Amniotic stem cell (primary cell): ENCODE measurements at regions not wholly inside any gene's neighbourhood (a gene's known extent, or its start where the extent isn't known, plus 50 kb on each side); places are given as distances from the start of the nearest gene placed in this dataset.
"Not testable (repeated sequence)": the region's sequence is repeated elsewhere in the genome, so short reads cannot be mapped to it uniquely, and the experiment has no call there.

ENCODE experiments used
- DNase-seq: peaks from one replicate; lab custom pipeline; 2025; lab: John Stamatoyannopoulos, UW

DNA sequence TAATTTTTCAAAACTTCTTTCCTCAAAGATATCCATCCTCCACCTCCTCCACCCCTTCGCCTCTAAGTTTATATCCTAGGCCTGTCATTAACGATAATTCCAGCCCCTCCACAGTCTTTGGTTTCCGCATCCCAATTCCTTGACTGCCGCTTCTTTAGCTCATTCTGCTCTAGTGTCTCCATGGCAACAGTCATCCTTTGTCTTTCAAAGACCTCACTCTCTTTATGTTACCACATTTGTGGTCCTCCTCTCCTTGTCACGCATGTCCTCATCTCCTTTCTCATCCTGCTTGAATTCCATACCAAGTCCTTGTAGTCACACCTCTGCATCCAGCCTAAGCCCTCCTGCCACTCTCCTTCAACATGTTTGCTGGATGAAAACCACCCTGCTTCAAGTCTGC is 511.2 kb upstream of the KLF6 start:
- no peak for DNase-seq

DNA sequence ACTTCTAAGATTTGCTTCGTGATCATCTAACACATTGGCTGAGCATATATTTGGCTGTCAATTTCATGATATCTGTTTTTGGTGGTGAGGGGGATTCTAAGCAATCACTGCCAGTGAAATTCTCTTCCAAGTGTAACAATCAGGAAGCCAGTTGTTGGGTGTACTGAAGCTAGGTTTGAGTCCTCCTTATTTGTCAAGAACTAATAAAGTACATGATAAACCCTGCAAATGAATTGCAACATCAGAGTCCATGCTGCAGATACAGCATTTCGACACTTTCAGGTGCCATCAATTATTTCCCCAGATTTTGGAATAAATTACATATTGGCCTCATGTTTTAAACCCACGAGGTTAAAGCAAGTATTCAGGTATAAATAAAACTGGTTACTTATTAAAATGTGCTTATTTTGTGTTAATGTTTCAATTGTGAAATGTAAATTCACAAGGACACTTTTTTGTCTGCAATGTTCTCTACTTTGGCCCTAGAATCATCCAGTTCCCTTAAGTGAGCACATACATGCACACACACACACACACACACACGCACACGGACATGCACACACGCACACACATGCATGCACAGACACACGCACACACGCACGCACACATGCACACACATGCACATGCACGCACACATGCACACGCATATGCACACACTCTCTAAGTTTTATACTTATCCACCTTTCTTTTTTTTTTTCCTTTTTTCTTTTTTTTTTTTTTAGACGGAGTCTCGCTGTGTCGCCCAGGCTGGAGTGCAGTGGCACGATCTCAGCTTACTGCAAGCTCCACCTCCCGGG is 510.2 kb upstream of the KLF6 start:
- no peak for DNase-seq

DNA sequence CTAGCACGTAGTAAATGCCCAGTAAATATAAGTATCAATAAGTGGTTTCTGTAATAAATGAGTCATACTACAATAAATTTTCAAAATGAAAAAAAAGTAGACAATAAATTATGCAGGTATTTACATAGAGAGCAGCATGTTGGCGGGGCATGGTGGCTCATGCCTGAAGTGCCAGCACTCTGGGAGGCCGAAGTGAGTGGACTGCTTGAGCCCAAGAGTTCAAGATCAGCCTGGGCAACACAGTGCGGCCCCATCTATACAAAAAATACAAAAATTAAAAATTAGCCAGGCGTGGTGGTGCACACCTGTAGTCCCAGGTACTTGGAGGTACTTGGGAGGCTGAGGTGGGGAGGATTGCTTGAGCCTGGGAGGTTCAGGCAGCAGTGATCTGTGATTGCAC is 509.3 kb upstream of the KLF6 start:
- DNase-seq = no peak

DNA sequence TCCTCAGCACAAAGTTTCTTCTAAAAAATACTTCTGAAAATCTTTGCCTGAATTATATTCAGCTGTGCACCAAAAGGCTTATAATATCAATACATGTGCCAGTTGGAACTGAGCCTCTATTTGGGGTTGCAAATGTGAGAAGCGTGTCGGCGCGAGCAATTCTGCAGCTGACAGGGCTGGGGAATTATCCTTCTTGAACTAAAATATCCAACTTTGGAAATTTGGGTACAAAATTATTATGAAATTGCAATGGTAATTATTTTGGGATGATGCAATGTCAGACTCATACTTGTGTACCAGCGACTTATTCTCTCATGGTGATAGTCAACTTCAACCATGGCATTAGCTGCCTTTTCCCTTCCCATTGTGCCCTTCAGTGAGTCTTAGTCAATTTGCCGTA is 507.0 kb upstream of the KLF6 start:
- DNase-seq = no peak

DNA sequence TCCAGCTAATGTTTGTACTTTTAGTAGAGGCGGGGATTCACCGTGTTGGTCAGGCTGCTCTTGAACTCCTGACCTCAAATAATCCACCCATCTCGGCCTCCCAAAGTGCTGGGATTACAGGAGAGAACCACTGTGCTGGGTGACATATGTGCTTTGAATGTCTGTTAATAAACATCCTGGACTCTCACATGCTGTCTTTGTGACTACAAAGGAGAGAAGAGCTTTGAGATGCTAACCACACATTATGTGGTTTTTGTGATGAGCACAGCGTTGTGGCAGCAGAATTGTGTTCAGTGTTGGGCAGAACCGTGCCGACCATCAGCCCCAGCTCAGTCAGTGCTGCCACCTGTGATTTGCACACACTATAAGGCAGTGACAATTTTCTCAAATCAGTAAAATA is 500.1 kb upstream of the KLF6 start:
- DNase-seq = no peak

DNA sequence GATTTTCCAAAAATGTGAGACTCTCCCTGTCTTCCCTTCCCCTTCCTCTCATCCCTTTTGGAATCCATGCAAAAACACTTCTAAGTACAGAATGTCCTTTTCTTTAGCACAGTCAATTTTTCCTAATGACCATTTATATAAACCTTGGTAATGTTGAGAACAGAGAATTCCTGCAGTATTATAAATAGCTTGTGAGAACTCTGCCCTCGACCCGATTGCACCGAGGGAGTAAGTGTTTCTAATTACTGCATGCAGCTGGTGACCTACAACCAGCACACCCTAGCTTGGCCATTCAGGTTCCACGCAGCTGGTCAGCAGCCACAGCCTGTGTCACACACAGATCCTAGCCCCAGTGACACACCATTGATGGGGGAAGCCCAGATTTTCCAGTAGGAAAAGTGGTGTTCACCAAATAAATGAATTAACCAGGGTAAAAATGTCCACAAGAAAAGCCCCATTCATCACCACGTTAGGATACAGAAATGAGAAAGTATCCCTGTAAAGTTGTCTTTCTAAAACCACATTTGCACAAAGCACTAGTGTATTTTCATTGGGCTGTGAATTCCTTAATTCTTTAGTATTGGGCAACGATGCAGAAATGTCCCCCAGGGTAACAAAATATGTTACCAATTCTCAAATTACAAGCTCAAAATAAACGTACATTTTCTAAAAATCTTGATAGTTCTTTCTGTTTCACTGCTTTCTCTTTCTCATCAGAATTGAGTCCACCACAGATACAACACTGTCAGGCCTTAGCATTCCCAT is 499.0 kb upstream of the KLF6 start:
- DNase-seq = no peak

DNA sequence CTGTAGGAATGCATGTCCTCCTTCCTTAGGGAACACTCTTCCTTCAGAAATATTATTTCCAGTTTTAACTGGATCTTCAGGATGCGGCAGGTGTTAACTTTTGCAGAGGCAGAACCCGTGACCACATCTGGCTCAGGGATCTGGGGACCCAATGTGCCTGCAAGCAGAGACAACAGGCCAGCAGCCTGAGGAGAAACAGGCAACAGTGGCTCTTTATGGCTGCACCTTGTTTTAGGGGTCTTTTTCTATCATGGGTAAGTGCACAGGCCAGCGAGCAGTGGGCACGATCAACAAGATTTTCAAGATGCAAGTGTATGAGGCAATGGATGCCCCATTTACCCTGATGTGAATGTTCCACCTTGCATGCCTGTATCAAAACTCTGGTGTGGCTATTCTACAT is 497.5 kb upstream of the KLF6 start:
- DNase-seq = no peak

DNA sequence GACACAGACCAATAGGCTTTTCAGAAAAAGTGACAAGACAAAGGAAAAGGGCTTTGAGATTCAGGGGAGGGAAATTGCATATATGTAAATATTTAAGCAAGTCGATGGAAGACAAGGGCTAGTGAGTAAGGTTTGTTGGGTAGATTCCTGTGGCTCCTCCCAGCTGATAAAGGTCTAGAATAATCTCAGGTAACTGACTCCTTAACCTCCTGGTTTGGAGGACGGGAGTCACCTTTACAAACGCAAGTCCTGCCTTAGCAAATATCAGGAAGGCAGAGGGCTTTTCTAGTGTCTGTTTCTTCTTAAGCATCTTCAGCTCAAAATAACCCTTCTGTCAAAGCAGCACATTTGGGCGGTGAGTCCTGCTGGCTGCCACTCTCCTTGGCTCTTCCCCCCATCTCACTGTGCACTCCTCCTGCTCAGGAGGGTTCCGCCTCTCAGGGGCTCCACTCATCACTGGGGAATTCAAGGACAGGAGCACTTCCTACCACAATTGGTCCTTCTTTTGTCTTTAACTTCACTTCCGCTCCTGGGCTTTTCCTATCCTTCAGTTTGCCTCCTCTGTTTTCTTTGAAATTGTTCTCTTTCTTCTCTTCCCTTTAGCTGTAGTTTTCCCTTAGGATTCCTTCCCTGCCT is 496.3 kb upstream of the KLF6 start:
- no peak for DNase-seq

DNA sequence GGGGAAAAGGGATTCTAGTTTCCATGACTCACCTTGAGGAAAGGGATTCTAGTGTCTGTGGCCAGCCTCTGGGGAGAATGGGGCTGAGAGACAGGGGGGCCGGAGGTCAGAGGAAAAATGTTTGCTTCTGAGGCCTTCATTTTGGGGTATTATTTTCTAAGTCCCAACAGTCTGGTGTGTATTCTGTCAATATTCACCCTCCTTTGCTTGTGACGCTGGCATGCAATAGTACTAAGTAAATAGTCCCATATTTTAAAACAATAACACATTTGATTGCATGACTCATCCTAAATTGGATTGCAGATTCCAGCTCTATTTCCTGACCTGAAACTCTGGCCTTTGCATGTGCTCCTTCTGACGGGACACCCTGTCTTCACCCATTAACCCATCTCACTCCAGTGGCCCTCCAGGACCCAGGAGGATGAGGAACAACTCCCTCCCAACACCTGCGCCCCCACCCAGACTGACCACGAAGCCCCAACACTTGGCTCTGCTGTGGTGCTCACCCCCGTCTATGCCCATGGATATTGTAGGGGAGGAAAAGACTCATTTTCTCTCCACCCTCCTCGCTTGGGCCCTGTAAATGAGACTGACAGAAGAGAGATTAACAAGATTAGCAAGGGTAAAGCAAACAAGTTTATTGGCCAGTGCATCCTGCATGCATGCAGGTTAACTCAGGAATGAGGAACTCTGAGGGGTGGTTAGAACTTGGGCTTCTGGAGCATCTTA is 495.6 kb upstream of the KLF6 start:
- no peak for DNase-seq

DNA sequence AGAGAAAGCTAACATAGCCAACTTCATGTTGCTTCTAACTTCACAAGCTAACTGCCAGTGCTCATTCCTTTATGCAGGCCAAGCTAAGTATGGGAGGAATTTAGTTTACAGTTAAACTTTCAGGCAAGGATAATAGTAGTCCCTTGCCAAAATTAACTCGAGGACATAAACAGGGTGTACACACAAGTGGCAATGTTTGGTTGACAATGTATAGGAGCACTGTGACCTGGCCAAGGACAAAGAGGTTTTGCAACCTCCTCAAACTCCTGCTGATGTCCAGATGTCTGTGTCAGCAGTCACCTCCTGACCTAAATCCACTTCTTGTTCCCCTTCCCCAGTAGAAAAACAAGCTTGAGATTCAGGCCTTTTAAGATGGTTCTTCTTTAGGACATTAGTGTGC is 494.6 kb upstream of the KLF6 start:
- DNase-seq = no peak

DNA sequence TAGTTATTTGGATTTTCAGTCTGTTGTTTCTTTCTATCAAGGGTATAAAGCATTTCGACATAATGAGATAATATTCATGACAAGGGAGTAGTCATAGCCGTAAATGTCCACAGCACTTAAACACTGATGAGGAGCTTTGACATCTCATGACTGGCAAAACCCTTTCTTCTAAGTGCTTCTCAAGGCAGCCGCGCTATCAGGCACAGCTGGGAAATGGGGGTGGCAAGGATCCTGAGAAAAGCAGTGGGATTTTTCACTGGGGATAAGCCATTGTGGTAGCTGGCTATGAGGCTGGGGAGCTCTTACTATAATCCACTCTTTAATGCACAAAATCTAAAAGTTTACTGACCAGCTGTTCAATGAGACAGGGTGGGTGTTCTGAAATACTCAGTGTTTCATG is 493.2 kb upstream of the KLF6 start:
- no peak for DNase-seq

DNA sequence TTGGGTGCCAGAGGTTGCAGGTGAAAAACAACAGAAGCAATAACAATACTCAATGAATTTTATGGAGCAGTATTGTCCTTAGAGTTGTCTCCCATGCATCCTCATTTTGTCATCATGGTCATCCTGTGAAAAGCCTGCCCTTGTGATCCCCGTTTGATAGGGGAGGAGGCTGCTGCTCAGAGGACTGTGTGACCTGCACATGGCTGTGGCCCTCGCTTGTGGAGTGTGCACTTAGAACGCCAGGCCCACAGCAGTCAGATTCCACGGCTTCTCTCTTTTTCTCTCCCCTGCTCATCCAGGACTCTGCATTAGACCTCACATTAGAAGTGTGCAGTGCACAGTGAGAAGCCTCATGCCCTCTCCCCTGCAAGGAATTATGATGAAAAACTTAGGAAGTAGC is 491.1 kb upstream of the KLF6 start:
- no peak for DNase-seq

DNA sequence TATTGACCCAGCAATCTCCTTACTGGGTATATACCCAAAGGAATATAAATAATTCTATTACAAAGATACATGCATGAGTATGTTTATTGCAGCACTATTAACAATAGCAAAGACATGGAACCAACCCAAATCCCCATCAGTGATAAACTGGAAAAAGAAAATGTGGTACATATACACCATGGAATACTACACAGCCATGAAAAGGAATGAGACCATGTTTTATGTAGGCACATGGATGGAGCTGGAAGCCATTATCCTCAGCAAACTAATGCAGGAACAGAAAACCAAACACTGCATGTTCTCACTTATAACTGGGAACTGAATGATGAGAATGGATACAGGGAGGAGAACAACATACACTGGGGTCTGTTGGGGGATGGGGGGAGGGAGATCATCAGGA is 489.7 kb upstream of the KLF6 start:
- DNase-seq = not testable (repeated sequence)

DNA sequence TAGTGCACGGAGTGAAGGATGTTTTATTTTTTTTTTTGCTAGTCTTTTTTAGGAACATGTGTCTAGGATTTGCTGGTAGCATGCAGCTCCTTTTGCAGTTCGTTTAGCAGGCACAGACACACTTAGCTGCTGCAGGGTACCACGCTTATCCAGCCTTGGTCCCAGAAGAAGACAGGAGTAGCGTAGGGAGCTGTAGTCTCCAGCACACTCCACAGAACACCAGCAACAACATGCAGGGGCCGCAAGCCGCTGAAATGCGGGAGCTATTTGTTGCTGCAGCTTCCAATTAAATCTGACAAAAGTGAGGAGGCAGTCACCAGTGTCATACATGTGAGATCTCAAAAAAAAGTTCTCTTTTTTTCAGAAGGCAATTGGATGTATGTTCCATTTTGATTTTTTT is 486.2 kb upstream of the KLF6 start:
- no peak for DNase-seq

DNA sequence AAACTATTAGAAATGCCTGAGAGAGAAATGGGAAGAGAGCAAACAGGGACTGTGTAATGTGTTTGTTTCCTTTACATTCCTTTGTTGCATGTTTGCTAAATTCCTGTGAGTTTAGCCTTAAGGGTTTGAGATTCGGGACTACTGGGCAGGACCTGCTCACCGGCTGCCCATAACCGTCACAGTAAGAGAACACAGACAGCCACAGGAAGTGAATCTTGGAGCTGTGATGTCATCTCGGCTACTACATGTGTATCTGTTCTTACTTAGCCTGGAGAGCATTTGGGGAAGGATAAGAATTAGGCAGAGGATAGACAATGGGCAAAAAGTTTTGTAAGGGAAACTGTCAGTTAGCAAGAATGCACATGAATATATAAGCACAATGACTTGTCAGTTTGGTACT is 485.1 kb upstream of the KLF6 start:
- peak; percentile 60 for DNase-seq

DNA sequence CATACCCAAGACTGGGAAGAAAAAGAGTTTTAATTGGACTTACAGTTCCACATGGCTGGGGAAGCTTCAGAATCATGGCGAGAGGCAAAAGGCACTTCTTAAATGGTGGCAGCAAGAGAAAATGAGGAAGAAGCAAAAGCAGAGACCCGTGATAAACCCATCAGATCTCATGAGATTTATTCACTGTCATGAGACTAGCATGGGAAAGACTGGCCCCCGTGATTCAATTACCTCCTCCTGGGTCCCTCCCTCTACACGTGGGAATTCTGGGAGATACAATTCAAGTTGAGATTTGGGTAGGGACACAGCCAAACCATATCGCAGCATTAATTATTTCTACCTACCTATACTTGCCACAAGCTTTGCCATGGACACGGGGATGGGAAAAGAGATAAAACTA is 483.5 kb upstream of the KLF6 start:
- not testable (repeated sequence) for DNase-seq

DNA sequence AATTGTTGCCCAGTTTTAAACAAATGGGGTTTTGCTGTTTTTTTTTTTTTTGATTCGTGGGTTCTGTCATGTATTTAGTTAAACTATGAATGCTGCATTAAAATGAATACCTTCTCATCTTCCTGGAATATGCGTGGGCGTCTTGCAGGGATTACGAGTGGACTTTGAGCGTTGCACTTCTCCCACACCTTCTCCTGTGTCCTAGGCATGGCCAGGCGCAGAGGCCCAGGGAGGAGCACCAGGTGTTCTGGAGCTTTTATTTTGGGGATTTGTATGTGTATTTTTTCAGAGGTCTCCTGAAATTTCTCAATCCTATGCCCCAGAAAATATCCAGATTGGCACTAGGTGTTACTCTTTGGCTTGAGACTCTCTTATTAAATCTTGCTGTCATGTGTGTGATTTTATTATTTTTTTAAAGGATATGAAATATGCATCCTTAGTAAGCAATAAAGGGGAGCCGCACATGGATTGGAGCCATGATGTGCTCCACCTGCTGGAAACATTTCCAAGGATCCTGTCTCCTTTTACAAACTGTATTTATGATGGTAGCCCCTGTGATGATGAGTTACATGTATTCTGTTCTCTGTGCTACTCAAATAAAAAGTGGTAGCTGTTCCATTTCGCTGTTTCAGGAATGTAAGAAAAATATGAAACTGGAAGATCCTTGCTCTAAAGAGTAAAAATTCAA is 482.2 kb upstream of the KLF6 start:
- DNase-seq = no peak

DNA sequence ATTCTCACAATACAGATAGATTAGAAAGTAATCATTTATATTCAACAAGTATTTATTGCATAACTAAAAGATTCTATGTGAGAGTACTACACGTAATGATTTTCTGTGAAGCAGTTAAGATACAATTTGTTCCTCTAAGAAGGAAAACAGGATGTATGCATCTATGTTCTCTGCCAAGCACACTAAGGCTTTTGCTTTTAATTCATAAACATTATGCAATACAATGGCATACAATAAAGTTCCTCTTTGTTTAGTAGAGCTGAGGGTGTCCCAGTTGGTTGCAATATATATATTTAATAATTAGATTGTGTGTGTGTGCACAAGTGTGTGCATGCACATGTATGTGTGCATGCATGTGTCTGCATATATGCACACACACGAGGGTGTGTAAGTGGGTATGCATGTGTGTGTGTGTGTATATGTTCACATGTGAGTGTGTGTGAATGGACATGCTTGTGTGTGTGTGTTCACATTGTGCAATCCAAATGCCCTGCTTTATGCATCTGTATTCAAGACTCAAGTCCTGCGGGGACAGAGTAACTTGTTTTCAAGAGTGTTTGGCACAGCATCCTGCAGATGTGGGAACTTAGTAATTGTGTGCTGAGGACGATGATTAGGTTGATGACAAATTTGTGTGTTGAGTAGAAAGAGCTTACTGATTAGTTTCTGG is 481.5 kb upstream of the KLF6 start:
- no peak for DNase-seq

DNA sequence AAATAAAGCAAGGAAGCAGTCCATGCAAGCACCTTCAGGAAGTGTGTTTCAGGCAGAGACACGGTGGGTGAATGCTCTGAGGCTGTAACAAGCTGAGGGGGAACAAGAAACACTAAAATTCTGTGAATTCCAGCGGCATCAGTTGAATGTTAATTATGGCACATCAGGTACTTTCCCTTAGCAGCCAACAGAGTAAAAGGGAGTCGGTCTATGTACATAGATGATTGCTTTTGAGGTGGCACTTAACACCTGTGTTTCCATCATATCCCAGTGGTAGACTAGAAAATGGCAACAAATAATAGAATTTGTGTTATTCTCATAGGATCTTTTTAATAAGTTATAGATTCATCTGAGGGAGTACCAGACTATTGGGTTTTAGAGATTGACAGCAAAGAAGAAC is 481.0 kb upstream of the KLF6 start:
- DNase-seq = no peak

DNA sequence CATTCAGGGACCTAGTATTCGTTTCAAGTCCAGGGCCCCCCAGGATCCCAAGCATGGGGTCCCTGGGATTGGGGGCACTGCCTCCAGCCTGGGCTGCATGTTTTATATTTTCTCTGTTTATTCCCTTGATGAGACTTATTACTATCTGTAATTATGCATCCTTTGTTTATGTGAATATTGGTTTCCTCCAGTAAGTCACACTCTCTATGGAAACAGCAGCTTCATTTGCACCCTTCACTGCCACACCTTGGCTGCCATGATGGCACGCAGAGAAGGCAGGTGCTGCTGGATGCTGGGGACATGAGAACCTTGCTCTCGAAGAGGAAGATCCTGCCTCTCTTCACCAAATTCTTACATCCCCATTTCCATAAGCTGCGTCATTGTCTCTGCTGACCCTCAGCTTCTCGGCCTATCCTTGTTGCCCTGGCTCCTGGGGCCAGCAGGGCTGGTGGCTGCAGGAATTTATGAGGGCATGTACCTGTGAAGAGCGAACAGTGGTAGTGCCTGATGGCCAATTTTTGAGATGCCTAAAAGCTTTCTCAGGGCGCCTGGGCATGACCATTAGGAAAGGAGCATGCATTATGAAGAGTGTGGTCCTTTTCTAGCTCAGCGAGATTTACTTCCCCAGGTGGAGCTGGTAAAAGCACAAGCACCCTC is 479.3 kb upstream of the KLF6 start:
- DNase-seq = no peak

DNA sequence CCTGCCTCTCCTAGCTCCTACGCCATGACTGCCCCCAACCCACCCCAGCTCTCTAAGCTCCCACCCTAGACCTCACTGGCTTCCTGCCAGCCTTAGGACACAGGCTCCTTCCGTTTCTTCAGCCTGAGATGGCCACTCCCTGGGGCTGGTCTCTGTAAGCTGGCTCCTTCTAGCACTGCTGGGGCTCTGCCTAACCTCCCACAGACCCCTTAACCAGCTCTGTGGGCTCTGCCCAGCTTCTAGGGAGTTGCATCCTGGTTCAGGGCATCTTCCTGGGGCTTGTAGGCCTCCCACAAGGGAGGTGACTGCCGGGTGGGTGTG is 478.6 kb upstream of the KLF6 start:
- DNase-seq = no peak
